ENCODE measurements at regions not wholly inside any gene's neighbourhood (a gene's known extent, or its start where the extent isn't known, plus 50 kb on each side); places are given as distances from the start of the nearest gene placed in this dataset.

GRCh38 chr10:44571701-44572100, 186.8 kb upstream of the CXCL12 start:
- TF ChIP-seq EZH2phosphoT487 (IDR thresholded peaks at IDR 0.05; ENCODE audit: insufficient read depth, low read depth) = no peak
- no peak for TF ChIP-seq EZH2 (IDR thresholded peaks at IDR 0.05; ENCODE audit: insufficient read depth, poor library complexity, severe bottlenecking)
